ENCODE measurements at regions not wholly inside any gene's neighbourhood (a gene's known extent, or its start where the extent isn't known, plus 50 kb on each side); places are given as distances from the start of the nearest gene placed in this dataset.

DNA sequence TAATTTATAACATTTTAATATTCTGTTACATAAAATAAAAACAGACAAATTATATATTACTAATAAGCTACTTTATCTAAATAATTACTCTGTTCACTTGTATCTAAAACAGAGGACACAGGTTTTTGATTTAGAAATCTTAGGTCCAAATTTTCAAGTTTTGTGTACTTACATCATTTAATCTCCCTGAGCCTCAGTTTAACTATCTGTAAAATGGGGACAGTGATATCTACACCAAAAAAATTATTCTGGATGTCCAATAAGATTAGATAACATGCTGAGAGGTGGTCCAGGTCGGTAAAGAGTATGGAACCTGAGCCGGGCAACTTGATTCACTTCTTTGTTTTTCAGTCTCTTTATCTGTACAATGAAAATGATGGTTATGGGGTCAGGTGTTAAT lies 263.8 kb upstream of the CDIN1 start:
- Histone ChIP-seq H3K4me1 (peaks cover 5% of the 10 kb centered on the region), H3K4me3 (no peak overlapping the region), H2AFZ (replicated peaks) (no peak overlapping the region), H3K9ac (no peak overlapping the region), H4K20me1 (ENCODE audit: low read depth) (no peaks in the 10 kb centered on the region), H3K9me3 (ENCODE audit: low read depth) (no peaks in the 10 kb centered on the region), H3K79me2 (ENCODE audit: low read depth) (no peaks in the 10 kb centered on the region), H3K27me3 (no peaks in the 10 kb centered on the region), H3F3A (ENCODE audit: low read depth) (no peaks in the 10 kb centered on the region), H3K4me2 (no peak overlapping the region), H3K36me3 (no peaks in the 10 kb centered on the region), H3K27ac (no peak overlapping the region)
- Mint-ChIP-seq H3K4me1 (peaks cover 5% of the 10 kb centered on the region), H3K27ac (no peak overlapping the region), H3K27me3 (ENCODE audit: insufficient read depth, low read depth) (no peaks in the 10 kb centered on the region), H3K36me3 (no peaks in the 10 kb centered on the region), H3K4me3 (no peak overlapping the region), H3K9me3 (no peaks in the 10 kb centered on the region)
- DNase-seq (ENCODE audit: low spot score), result no peak
- TF ChIP-seq, protein P1, sequence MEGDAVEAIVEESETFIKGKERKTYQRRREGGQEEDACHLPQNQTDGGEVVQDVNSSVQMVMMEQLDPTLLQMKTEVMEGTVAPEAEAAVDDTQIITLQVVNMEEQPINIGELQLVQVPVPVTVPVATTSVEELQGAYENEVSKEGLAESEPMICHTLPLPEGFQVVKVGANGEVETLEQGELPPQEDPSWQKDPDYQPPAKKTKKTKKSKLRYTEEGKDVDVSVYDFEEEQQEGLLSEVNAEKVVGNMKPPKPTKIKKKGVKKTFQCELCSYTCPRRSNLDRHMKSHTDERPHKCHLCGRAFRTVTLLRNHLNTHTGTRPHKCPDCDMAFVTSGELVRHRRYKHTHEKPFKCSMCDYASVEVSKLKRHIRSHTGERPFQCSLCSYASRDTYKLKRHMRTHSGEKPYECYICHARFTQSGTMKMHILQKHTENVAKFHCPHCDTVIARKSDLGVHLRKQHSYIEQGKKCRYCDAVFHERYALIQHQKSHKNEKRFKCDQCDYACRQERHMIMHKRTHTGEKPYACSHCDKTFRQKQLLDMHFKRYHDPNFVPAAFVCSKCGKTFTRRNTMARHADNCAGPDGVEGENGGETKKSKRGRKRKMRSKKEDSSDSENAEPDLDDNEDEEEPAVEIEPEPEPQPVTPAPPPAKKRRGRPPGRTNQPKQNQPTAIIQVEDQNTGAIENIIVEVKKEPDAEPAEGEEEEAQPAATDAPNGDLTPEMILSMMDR (IDR thresholded peaks at IDR 0.05), result no peak
- no peak for TF ChIP-seq EZH2 (IDR thresholded peaks at IDR 0.05)
- no peak for TF ChIP-seq EZH2phosphoT487 (IDR thresholded peaks at IDR 0.05)

DNA sequence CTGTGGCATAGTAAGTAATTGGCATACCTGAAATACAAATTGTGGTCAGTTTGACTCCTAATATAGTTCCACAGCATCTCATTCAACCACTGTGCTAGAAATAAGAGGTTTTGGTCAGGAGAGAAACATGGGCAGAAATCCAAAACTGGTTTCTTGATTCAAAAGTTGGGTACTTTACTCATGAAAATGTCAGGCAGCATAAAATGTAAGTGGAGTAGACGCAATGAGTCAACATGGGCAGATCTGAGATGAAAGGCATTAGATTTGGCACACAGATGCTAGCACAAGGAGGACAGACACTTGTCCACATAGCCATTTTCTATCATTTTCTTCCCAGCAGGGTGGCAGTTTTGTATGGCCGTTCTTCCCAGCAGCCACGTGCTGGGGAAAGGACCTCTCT lies 255.8 kb upstream of the CDIN1 start:
- Mint-ChIP-seq H3K9me3 (no peaks in the 10 kb centered on the region), H3K27ac (no peak overlapping the region), H3K36me3 (no peaks in the 10 kb centered on the region), H3K27me3 (ENCODE audit: insufficient read depth, low read depth) (peaks cover 2% of the 10 kb centered on the region), H3K4me1 (no peaks in the 10 kb centered on the region), H3K4me3 (no peak overlapping the region)
- Histone ChIP-seq H4K20me1 (ENCODE audit: low read depth) (no peaks in the 10 kb centered on the region), H3F3A (ENCODE audit: low read depth) (no peaks in the 10 kb centered on the region), H3K27me3 (no peaks in the 10 kb centered on the region), H3K36me3 (no peaks in the 10 kb centered on the region), H3K4me2 (no peak overlapping the region), H3K79me2 (ENCODE audit: low read depth) (no peaks in the 10 kb centered on the region), H3K4me3 (no peak overlapping the region), H3K9ac (no peak overlapping the region), H3K4me1 (no peaks in the 10 kb centered on the region), H3K27ac (no peak overlapping the region), H3K9me3 (ENCODE audit: low read depth) (no peaks in the 10 kb centered on the region), H2AFZ (replicated peaks) (no peak overlapping the region)
- TF ChIP-seq, protein P1 (IDR thresholded peaks at IDR 0.05), result no peak
- TF ChIP-seq EZH2phosphoT487 (IDR thresholded peaks at IDR 0.05) (no peak), EZH2 (IDR thresholded peaks at IDR 0.05) (no peak)
- no peak for DNase-seq (ENCODE audit: low spot score)

DNA sequence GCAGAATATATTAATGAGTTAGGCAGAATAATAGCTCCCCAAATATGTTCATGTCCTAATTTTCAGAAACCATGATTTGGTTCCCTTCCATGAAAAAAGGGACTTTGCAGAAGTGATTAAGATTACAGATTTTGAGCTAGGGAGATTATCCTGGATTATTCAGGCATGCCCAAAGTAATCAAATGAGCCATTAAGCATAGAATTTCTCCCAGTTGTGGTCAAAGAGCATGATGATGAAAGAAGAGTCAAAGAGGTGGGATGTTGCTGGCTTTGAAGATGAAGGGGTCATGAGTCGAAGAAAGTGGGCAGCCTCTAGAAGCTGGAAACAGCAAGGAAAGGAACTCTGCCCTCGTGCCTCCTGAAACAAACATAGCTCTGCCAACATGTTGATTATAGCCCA lies 254.2 kb upstream of the CDIN1 start:
- no peak overlapping the region for H3K4me2 ChIP-seq
- no peaks in the 10 kb centered on the region for H3K4me1 ChIP-seq
- Mint-ChIP-seq H3K4me1 (no peaks in the 10 kb centered on the region), H3K4me3 (no peak overlapping the region), H3K27ac (no peak overlapping the region), H3K27me3 (ENCODE audit: insufficient read depth, low read depth) (peaks cover 2% of the 10 kb centered on the region), H3K9me3 (no peaks in the 10 kb centered on the region), H3K36me3 (no peaks in the 10 kb centered on the region)
- H3K27me3 ChIP-seq, result no peaks in the 10 kb centered on the region
- H3K4me3 ChIP-seq, result no peak overlapping the region
- no peaks in the 10 kb centered on the region for H3K36me3 ChIP-seq
- TF ChIP-seq, protein P1 (IDR thresholded peaks at IDR 0.05), result no peak
- TF ChIP-seq EZH2 (IDR thresholded peaks at IDR 0.05), result no peak
- no peak for TF ChIP-seq EZH2phosphoT487 (IDR thresholded peaks at IDR 0.05)
- H3K79me2 ChIP-seq (ENCODE audit: low read depth), result no peaks in the 10 kb centered on the region
- no peaks in the 10 kb centered on the region for H3K9me3 ChIP-seq (ENCODE audit: low read depth)
- DNase-seq (ENCODE audit: low spot score), result no peak
- H3K27ac ChIP-seq, result no peak overlapping the region
- no peaks in the 10 kb centered on the region for H4K20me1 ChIP-seq (ENCODE audit: low read depth)
- H2AFZ ChIP-seq (replicated peaks), result no peak overlapping the region
- no peaks in the 10 kb centered on the region for H3F3A ChIP-seq (ENCODE audit: low read depth)
- no peak overlapping the region for H3K9ac ChIP-seq

DNA sequence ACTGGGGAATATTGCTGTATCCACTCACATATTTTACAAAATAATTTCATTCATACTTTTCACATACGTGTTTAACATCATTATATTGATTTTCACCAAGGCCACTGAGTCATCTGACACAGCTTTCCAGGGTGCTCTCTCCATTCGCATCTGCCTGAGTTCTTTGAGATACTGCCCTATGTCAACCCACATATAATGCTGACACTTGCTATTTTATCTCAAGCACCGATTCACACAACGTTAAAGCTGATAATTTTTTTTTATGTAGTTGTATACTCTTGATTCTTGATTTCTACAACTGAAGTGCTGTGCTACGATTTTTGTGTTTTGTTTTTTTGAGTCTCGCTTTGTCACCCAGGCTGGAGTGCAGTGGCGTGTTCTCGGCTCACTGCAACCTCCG lies 249.8 kb upstream of the CDIN1 start:
- Histone ChIP-seq H3K27me3 (no peaks in the 10 kb centered on the region), H3K79me2 (ENCODE audit: low read depth) (no peaks in the 10 kb centered on the region), H3K27ac (no peak overlapping the region), H3K4me2 (no peak overlapping the region), H3K9me3 (ENCODE audit: low read depth) (no peaks in the 10 kb centered on the region), H3F3A (ENCODE audit: low read depth) (no peaks in the 10 kb centered on the region), H3K9ac (no peak overlapping the region), H2AFZ (replicated peaks) (no peak overlapping the region), H3K4me1 (peaks cover 5% of the 10 kb centered on the region), H3K4me3 (no peak overlapping the region), H3K36me3 (no peaks in the 10 kb centered on the region), H4K20me1 (ENCODE audit: low read depth) (no peaks in the 10 kb centered on the region)
- Mint-ChIP-seq H3K4me1 (peaks cover 4% of the 10 kb centered on the region), H3K27me3 (ENCODE audit: insufficient read depth, low read depth) (peaks cover 2% of the 10 kb centered on the region), H3K36me3 (no peaks in the 10 kb centered on the region), H3K27ac (no peak overlapping the region), H3K4me3 (no peak overlapping the region), H3K9me3 (no peaks in the 10 kb centered on the region)
- no peak for DNase-seq (ENCODE audit: low spot score)
- TF ChIP-seq EZH2 (IDR thresholded peaks at IDR 0.05) (no peak), EZH2phosphoT487 (IDR thresholded peaks at IDR 0.05) (no peak)
- TF ChIP-seq, protein P1 (IDR thresholded peaks at IDR 0.05), result no peak

Measured in neural progenitor cell (in vitro differentiated cells).